ENCODE measurements at regions not wholly inside any gene's neighbourhood (a gene's known extent, or its start where the extent isn't known, plus 50 kb on each side); places are given as distances from the start of the nearest gene placed in this dataset.
"Not testable (repeated sequence)": the region's sequence is repeated elsewhere in the genome, so short reads cannot be mapped to it uniquely, and the experiment has no call there.

DNA sequence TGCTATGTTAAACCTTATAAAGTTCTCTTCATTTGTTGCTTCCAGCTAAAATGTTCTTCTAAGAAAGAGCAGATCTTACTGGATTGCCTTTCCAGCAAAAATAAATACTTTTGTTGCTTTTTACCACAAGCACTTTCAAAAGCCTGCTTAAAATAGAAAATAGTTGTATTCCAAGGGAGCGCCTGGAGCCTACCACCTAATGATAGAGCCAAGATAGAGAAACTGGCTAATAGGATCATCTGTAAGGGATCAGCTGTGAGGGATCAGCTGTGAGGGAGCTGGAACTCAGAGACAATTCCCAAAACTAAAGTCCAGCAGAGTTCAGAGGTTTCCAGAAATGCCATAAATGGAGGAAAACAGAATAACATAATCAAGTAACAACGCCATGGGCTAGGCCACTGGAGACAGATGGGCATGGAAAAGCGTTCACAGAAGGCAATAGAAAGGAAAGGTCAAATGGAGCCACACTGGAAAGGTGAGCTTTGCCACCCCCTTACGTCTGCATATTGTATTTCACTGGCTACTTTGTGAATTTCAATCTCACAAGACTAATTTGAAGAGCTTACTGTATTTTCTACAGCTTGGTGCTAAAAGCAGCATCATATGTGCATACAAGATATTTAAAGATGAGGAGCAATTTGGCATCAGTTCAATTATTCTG is 140.6 kb upstream of the TLE4 start:
- Histone ChIP-seq H3K4me3 (replicated peaks in 1 of 3) (no peak overlapping the region), H3K4me1 (no peaks in the 10 kb centered on the region), H3K27me3 (no peaks in the 10 kb centered on the region), H3K9me3 (no peaks in the 10 kb centered on the region), H3K36me3 (no peaks in the 10 kb centered on the region), H3K27ac (no peak overlapping the region)
- TF ChIP-seq POLR2A (IDR thresholded peaks at IDR 0.05): no peak
- TF ChIP-seq, protein P1, sequence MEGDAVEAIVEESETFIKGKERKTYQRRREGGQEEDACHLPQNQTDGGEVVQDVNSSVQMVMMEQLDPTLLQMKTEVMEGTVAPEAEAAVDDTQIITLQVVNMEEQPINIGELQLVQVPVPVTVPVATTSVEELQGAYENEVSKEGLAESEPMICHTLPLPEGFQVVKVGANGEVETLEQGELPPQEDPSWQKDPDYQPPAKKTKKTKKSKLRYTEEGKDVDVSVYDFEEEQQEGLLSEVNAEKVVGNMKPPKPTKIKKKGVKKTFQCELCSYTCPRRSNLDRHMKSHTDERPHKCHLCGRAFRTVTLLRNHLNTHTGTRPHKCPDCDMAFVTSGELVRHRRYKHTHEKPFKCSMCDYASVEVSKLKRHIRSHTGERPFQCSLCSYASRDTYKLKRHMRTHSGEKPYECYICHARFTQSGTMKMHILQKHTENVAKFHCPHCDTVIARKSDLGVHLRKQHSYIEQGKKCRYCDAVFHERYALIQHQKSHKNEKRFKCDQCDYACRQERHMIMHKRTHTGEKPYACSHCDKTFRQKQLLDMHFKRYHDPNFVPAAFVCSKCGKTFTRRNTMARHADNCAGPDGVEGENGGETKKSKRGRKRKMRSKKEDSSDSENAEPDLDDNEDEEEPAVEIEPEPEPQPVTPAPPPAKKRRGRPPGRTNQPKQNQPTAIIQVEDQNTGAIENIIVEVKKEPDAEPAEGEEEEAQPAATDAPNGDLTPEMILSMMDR (IDR thresholded peaks at IDR 0.05): no peak
- WGBS, 2 donors: 80 to 82% methylated on average over 4 of the region's 4 CpGs
- DNase-seq: no peak
- intact Hi-C loops (cut with DNase I): no loop called here

DNA sequence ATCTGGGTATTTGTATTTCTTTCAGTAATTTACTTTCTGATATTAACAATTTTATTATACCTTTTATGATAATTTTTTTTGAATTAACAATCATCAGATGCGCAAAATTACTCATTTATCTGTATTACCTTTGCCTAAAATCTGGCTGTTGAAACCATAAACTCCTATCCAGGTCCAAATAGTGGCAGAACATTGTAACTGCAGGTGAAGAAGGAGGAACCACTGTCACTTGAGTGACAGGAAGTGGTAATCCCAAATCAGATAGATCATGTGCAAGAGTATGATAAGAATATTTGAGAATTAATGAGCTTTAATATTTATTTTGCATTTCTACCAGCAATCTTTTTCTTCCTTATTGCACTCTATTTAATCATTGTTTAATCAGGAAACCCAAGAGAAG is 139.3 kb upstream of the TLE4 start:
- TF ChIP-seq, protein P1 (IDR thresholded peaks at IDR 0.05): no peak
- no peak for TF ChIP-seq POLR2A (IDR thresholded peaks at IDR 0.05)
- Histone ChIP-seq H3K27me3 (no peaks in the 10 kb centered on the region), H3K4me1 (no peaks in the 10 kb centered on the region), H3K36me3 (no peaks in the 10 kb centered on the region), H3K9me3 (no peaks in the 10 kb centered on the region), H3K27ac (no peak overlapping the region), H3K4me3 (replicated peaks in 1 of 3) (no peak overlapping the region)
- intact Hi-C loops (cut with DNase I): no loop called here
- DNase-seq: no peak
- 96 to 97% methylated on average over 1 of the region's 1 CpG for WGBS, 2 donors

DNA sequence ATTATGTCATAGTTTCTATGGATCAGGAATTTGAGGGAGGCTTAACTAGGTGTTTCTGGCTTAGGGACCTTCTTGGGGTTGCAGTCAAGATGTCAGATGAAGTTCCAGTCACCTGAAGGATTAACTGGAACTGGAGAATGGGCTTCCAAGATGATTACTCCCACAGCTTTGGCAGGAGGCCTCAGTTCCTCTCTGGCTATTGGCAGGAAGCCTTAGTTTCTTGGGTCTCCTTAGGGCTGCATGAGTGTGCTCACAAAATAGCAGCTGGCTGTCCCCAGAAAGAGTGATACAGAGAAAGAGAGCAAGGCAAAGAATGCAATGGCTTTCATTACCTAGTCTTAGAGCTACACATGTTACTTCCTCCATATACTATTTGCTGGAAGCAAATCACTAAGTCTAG is 138.1 kb upstream of the TLE4 start:
- Histone ChIP-seq H3K9me3 (no peaks in the 10 kb centered on the region), H3K27ac (no peak overlapping the region), H3K36me3 (no peaks in the 10 kb centered on the region), H3K27me3 (no peaks in the 10 kb centered on the region), H3K4me3 (replicated peaks in 1 of 3) (no peak overlapping the region), H3K4me1 (no peaks in the 10 kb centered on the region)
- intact Hi-C loops (cut with DNase I): no loop called here
- TF ChIP-seq, protein P1 (IDR thresholded peaks at IDR 0.05): no peak
- no peak for TF ChIP-seq POLR2A (IDR thresholded peaks at IDR 0.05)
- no peak for DNase-seq

DNA sequence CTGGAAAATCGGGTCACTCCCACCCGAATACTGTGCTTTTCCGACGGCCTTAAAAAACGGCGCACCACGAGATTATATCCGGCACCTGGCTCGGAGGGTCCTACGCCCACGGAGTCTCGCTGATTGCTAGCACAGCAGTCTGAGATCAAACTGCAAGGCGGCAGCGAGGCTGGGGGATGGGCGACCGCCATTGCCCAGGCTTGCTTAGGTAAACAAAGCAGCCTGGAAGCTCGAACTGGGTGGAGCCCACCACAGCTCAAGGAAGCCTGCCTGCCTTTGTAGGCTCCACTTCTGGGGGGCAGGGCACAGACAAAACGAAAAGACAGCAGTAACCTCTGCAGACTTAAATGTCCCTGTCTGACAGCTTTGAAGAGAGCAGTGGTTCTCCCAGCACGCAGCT is 132.5 kb upstream of the TLE4 start:
- intact Hi-C loops (cut with DNase I): not testable (repeated sequence)
- 13 to 16% methylated on average over 12 to 19 of the region's 19 CpGs for WGBS, 2 donors

DNA sequence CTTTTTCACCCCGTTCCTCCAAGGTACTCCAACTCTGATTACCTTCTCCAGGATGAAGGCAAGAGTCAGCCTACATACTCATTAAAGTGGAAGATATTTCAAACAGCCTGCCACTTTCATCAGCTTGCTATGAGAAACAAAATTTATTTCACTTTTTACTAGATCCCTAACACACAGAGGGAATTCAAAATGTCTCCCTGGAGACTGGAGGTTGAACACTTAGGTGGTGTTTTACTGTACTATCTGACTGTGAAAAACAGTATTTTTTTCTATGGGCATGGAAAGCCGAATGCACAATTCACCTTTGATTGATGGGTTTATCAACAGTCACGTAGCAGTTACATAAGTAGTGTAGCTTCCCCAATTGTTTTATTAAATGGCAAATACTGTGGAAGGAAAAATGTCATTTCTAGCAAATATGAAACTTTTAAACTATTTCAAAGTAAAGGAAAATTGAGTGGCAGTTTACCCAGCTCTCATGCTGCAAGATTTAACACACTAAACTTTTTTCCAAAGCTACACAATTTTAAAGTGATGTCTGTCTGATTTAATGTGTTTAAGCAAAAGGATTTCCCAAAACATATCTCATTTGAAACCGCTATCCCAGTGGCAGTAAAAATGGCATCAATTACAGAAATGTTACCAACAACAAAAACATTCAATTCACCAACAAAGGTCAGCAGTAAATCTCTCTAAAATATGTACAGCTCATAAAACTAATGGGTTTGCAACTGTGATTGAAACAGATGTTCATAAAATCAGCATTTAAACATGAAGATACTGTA is 125.0 kb upstream of the TLE4 start:
- Histone ChIP-seq H3K9me3 (no peaks in the 10 kb centered on the region), H3K36me3 (no peaks in the 10 kb centered on the region), H3K27me3 (no peaks in the 10 kb centered on the region), H3K4me3 (replicated peaks in 1 of 3) (no peak overlapping the region), H3K27ac (no peak overlapping the region), H3K4me1 (no peaks in the 10 kb centered on the region)
- TF ChIP-seq POLR2A (IDR thresholded peaks at IDR 0.05): no peak
- TF ChIP-seq, protein P1 (IDR thresholded peaks at IDR 0.05): no peak
- WGBS, 2 donors: 58 to 68% methylated on average over 4 of the region's 4 CpGs
- no peak for DNase-seq
- intact Hi-C loops (cut with DNase I): no loop called here

More for the DNA sequence above, 132.5 kb upstream of the TLE4 start:
- not testable (repeated sequence) for H3K9me3 ChIP-seq; H3K36me3 ChIP-seq; H3K27me3 ChIP-seq; H3K4me1 ChIP-seq; DNase-seq; H3K27ac ChIP-seq; H3K4me3 ChIP-seq (replicated peaks in 1 of 3)

Data from thyroid gland (tissue), 4 donors.